UCSD-AML1 (cell line): ENCODE measurements at regions not wholly inside any gene's neighbourhood (a gene's known extent, or its start where the extent isn't known, plus 50 kb on each side); places are given as distances from the start of the nearest gene placed in this dataset.

Experiments
- DNase-seq: peaks from one replicate; lab custom pipeline; 2025; ENCODE audit not compliant: unreplicated experiment; lab: John Stamatoyannopoulos, UW

DNA sequence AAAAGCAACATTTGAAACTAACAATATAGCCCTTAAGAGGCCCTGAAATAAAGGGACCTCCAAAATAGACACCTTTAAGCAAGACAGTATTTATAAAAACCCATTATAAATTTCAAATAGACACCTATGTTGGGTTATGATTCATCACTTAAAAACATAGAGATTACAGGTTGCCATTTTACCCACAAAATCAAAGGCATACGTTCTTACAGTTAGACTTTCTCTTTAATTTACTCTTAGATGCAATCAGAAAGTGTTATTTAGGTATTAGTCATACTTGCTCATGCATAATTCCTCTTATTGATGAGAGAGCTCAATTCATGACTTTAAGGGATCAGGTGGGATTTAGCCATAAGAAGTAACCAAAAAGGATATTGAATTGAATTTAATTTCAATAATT is 51.5 kb upstream of the TMEM200A start:
- no peak for DNase-seq

DNA sequence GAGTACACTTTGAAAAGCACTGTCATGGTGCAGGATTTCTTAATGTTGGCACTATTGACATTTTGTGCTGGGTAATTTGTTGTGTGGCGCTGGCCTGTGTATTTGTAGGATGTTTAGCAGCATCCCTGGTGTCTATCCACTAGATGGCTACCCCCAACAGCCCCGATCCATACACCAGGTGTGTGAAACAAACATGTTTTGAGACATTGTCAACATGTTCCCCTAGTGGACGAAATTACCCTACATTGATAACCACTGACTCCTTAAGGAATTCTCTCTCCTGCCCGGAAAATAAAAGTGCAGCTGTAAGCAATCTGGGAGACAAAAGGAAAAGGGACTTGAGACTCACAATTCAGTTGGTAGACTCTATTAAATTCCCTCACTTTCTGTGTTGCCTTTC is 52.6 kb upstream of the TMEM200A start:
- DNase-seq, result no peak

DNA sequence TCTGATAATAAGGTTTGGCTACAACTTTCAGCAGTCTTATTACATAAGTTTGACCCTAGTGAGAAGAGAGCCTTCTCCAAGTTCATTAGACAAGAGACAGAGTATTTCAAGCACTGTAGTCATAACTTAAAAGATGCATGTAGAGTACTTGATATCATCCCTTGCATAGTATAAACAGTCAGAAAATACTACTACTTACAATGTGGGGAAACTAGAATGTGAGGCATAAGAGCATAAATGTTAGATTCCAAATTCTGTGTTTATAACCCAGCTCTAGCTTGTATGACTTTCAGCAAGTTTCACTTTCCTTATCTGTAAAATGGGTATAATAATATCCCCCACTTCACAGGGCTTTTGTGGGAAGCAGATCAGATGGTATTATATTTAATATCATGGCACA is 56.8 kb upstream of the TMEM200A start:
- no peak for DNase-seq

DNA sequence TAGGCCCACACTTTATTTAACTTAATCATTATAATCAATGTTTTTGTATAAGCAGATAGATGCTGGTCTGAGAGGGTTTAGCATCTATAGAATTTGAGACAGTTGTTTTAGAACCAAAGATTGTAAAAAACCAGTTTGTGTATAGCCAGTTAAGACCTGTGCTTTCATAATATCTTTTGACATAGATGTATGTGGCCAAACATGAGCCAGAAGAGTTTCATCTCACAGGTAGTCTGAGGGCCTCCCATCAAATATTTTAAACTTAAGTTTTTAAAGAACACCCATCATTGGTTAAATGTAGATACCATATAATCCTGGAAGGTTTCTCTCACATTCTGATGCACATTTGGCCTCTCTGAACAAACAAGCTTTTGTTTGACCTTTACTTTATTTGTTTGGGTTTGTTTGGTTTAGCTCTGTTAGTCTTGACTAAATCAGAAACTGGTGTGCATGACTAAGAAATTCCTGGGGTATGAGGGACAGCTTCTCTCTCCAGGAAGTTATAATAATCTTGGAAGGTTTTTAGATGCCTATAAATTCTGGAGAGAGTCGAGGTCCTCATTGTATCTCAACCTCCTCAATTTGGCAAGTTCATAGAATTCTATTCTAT is 58.0 kb upstream of the TMEM200A start:
- no peak for DNase-seq

DNA sequence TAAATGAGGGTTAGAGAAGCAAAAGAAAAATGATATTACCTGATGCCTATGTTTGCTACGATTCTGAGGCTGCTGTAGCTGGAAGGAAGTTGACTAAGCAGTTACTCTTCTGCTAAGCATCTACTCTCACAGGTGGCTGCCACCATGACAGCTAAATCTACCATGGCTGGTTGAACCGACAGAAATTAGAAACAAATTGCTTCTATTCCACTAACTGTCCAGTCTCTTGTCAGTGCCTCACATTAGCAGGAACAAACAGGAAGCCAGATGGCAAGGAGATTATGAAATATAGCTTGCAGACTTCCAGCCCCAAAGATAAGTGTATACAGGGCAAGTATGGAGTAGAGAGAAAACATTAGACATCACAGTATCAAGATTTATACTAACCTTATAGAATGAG is 59.4 kb upstream of the TMEM200A start:
- DNase-seq, result no peak

DNA sequence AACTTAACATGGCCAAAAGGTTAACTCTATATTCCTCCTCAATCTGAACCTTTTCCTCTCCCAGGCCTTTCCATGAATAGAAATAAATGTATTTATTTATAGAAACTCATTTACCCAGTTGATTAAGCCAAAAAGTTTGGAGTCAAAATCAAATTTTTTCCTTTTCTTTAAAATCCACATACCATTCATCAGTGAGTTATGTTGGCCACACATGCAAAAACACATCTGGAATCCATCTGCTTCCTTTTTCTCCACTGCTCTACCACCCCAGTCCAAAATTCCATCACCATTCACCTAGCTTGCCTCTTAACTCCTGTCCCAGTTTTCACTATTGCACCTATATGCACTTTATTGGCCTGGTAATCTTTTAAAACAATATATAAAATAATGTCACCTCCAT is 62.4 kb upstream of the TMEM200A start:
- DNase-seq, result no peak

DNA sequence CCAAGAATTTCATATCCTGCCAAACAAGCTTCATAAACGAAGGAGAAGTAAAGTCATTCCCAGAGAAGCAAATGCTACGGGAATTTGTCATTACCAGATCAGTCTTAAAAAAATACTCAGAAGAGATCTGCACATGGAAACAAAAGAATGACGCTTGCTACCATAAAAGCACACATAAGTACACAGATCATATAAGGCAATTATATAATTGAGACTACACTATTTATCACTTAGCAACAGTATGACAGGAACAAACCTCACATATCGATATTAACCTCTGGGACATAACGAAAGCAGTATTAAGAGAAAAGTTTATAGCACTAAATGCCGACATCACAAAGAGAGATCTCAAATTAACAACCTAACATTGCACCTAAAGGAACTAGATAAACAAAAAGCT is 67.6 kb upstream of the TMEM200A start:
- no peak for DNase-seq

DNA sequence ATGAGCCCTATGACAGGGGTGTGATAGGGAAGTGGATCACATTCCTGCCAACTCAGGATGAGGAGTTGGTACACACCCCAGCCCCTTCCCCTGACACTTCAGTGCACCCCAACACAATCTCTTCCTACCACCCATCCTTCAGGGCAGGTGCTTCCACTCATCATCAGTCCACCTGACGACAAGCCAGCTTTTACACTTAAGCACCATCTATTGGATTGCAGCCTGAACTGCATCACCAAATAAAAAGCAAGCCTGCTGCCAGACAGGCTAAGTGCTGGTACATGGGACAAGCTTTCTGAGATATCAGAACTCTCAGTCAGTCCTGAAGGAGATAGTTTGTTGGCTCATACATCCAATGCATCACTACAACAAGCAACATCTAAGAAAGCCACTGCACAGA is 69.0 kb upstream of the TMEM200A start:
- no peak for DNase-seq

DNA sequence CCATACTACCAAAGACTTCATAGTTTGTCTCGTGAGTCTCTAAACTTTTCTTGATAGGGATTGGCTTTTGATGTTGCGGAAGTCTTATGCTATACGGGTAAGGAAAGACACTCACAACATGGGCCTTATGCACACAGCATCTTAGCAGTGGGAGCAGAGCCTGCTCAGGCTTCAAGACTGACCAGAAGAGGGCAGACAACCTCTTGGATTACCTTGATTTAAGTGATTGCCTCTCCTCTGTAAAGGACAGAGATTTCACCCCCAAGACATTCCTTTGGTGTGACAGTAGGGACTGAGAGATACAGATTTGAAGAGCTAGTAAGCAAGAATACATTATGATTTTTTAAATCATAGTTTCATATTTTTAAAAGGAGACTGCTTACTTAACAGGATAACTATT is 71.0 kb upstream of the SAMD3 start:
- peak; percentile 17 for DNase-seq

DNA sequence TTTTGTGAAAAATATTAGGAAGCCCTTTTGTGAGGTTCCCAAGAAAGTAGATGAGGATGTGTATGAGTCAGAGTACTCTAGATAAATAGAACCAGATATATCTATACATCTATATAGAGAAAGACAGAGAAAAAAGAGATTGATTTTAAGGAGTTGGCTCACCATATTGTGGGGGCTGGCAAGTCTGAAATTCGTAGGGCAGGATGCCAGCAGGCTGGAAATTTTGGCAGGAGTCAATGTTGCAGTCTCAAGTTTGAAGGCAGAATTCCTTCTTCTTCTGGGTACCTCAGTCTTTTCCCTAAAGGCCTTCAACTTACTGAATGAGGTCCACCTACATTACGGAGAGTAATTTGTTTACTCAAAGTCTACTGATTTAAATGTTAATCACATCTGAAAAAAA is 65.3 kb upstream of the SAMD3 start:
- no peak for DNase-seq

DNA sequence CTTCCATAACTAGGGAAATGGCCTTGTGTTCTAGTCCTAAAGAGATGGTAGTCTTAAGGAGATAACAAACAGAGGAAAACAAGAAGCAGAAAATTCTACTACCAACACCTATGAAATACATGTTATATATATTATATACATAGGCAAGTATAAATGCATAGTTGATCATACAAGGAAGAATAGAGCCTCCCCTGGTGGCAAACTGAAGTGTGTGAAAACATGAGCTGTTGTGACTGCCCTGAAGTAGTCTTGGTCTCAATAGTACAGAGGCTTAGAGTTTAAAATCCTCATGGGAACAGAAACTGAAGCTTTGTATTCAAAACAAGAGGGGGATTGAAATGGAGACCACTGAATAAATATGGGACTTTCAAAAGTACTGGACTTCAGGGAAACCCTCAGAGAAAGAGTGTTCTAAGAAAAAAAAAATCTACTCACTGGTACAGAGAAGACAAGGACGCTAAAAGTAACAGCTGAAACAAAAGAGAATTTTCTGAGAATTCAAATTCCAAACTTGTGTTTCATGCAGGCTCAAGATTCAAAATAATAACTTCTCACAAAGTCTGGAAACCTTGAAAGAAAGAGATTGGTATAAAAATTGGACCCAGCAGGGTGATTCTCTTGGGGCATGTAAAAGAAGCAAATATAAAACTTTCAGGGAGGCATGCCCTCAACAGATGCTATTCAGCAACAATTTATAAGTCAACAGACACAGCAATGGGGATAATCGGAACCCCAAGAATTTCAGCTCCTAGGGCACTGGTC is 59.7 kb upstream of the SAMD3 start:
- DNase-seq, result no peak

DNA sequence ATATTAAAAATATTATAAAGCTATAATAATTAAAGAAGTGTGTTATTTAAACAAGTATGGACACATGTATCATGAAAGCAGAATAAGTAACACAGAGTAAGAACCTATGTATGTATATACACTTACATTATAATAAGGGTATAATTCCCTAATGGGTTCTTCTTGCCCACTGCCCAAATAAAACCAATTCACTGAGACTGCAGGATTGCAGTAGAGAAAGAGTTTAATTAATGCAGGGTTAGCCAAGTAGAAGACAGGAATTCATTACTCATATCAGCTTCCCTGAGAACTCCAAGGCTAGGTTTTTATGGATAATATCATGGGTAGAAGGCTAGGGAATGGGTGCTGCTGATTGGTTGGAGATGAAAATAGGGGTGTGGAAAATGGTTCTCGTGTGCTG is 53.8 kb upstream of the SAMD3 start:
- DNase-seq, result no peak

DNA sequence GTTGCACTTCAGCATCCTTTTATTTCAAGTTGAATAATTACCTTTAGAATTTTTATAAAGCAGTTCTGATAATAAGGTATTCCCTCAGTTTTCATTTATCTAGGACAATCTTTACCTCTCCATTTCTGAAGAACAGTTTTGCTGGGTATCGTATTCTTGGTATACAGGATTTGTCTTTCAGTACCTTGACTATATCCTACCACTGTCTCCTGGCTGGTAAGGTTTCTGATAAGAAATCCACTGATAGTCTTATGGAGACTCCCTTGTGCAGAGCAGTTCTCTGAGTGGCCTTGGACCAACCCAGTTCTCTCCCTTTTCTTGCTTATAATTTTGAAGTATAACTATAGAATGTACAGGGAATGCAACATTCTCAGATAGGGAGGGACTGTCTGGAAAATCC is 51.3 kb upstream of the SAMD3 start:
- no peak for DNase-seq
